ENCODE measurements at regions not wholly inside any gene's neighbourhood (a gene's known extent, or its start where the extent isn't known, plus 50 kb on each side); places are given as distances from the start of the nearest gene placed in this dataset.

GRCh38 chr11:122394313-122394712 lies 261.2 kb upstream of the UBASH3B start:
- Histone ChIP-seq H3K18ac (ENCODE audit: low read depth, low read length) (no peak overlapping the region), H3K27ac (ENCODE audit: insufficient read depth, low read length) (no peak overlapping the region), H2BK20ac (ENCODE audit: low read depth, low read length) (no peak overlapping the region), H3K56ac (ENCODE audit: extremely low read depth, insufficient read depth, low read length) (no peak overlapping the region), H3K79me1 (ENCODE audit: low read depth in 1 of 2, low read length in 2 of 2) (no peaks in the 10 kb centered on the region), H3K4me2 (ENCODE audit: low read depth, low read length) (no peak overlapping the region), H3K9ac (ENCODE audit: low read depth, low read length) (no peak overlapping the region), H3K27me3 (ENCODE audit: control insufficient read depth, insufficient read depth, low read length) (no peaks in the 10 kb centered on the region), H4K5ac (ENCODE audit: low read depth, low read length) (no peak overlapping the region), H4K20me1 (ENCODE audit: insufficient read depth, low read length) (no peaks in the 10 kb centered on the region), H3K9me3 (ENCODE audit: control insufficient read depth, insufficient read depth, low read length) (0 out of 2 replicates have a peak, but pooled peaks cover 1% of the 10 kb centered on the region), H2AK9ac (replicated peaks; ENCODE audit: low read depth, low read length, poor library complexity) (no peak overlapping the region), H2BK5ac (ENCODE audit: low read depth, low read length, poor library complexity, severe bottlenecking) (no peak overlapping the region), H4K8ac (ENCODE audit: low read depth in 2 of 2, low read length in 2 of 2) (no peak overlapping the region), H3K9me1 (ENCODE audit: insufficient read depth, low read length) (no peaks in the 10 kb centered on the region), H3K14ac (replicated peaks; ENCODE audit: low read depth, low read length) (no peak overlapping the region), H3K4me3 (ENCODE audit: insufficient read depth, low read depth, low read length) (no peak overlapping the region), H2BK15ac (ENCODE audit: low read depth, low read length) (no peak overlapping the region), H3K23ac (ENCODE audit: low read depth, low read length) (no peak overlapping the region), H3K4me1 (ENCODE audit: control insufficient read depth, insufficient read depth, low read length) (no peaks in the 10 kb centered on the region; the same call in 1 of the 2 replicates), H4K91ac (ENCODE audit: insufficient read depth, low read depth, low read length) (no peak overlapping the region), H2AFZ (replicated peaks; ENCODE audit: low read length, poor library complexity) (no peak overlapping the region), H3K36me3 (ENCODE audit: control insufficient read depth, insufficient read depth, low read length) (no peaks in the 10 kb centered on the region), H2AK5ac (ENCODE audit: low read depth, low read length) (no peak overlapping the region), H3K4ac (ENCODE audit: low read depth, low read length) (no peak overlapping the region), H2BK120ac (ENCODE audit: low read depth, low read length) (no peak overlapping the region)
- intact Hi-C loops (cut with micrococcal nuclease) (no loop called here), dilution Hi-C loops (cut with HindIII; ENCODE audit: low sequenced_read_pairs, unreplicated experiment) (no loop called here), in situ Hi-C loops (cut with MboI; ENCODE audit: low sequenced_read_pairs) (no loop called here)
- no peak for DNase-seq
- BruUV-seq (replicated peaks): no TSS peak
- no CpG with 5 or more reads among the region's 3 CpGs for WGBS, 2 experiments (ENCODE audit: extremely low coverage in 2 of 2, insufficient read length in 1 of 2)
- no peak for ATAC-seq (ENCODE audit: low read depth)
- ChIA-PET POLR2A (ENCODE audit: unreplicated experiment) (no interaction called here), CTCF (interaction anchor here (0.6 kb wide), 1 partner anchor 21 kb away, joined by 3 read pairs; no protein-coding TSS in a partner anchor)
- TF ChIP-seq CEBPB (IDR thresholded peaks at IDR 0.05; ENCODE audit: low read depth, low read length): no peak
- TF ChIP-seq ELK1 (IDR thresholded peaks at IDR 0.05; ENCODE audit: borderline replicate concordance, low read depth, low read length): no peak
- no peak for TF ChIP-seq RAD21 (IDR thresholded peaks at IDR 0.05; ENCODE audit: low read length)
- no peak for TF ChIP-seq FOS (IDR thresholded peaks at IDR 0.05; ENCODE audit: low read depth, low read length)
